ENCODE measurements at regions not wholly inside any gene's neighbourhood (a gene's known extent, or its start where the extent isn't known, plus 50 kb on each side); places are given as distances from the start of the nearest gene placed in this dataset.

DNA sequence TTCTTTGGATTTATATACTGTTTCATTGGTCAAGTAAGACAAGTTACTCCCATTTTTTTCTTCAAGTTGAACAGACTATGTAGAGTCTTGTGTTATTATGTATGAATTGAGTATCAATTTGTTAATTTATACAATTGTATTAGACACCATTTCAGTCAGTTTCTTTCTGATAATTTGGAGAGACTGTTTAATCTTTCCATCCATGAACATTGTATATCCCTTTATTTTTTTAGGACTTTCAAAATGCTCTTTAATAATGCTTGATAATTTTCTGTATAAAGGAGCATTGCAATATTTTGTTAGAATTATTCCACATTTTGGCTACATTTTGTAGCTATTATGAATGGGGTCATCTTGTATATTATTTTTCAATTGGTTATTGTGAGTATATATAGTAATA is 69.1 kb upstream of the PJA2 start:
- H3K27me3 ChIP-seq: no peaks in the 10 kb centered on the region
- no peaks in the 10 kb centered on the region for H3K36me3 ChIP-seq (replicated peaks; ENCODE audit: insufficient read depth, low read depth)
- H3K4me3 ChIP-seq: no peak overlapping the region
- H3K9me2 ChIP-seq (replicated peaks; ENCODE audit: insufficient read depth): no peaks in the 10 kb centered on the region
- H3K4me1 ChIP-seq (ENCODE audit: insufficient read depth): peaks cover 5% of the 10 kb centered on the region
- H4K20me1 ChIP-seq (ENCODE audit: insufficient read depth, poor library complexity, severe bottlenecking): no peaks in the 10 kb centered on the region
- H3K4me2 ChIP-seq: no peak overlapping the region
- DNase-seq (ENCODE audit: low spot score): no peak
- H3K79me2 ChIP-seq: no peaks in the 10 kb centered on the region
- no peak overlapping the region for H2AFZ ChIP-seq
- no peak overlapping the region for H3K27ac ChIP-seq
- TF ChIP-seq, protein P1, sequence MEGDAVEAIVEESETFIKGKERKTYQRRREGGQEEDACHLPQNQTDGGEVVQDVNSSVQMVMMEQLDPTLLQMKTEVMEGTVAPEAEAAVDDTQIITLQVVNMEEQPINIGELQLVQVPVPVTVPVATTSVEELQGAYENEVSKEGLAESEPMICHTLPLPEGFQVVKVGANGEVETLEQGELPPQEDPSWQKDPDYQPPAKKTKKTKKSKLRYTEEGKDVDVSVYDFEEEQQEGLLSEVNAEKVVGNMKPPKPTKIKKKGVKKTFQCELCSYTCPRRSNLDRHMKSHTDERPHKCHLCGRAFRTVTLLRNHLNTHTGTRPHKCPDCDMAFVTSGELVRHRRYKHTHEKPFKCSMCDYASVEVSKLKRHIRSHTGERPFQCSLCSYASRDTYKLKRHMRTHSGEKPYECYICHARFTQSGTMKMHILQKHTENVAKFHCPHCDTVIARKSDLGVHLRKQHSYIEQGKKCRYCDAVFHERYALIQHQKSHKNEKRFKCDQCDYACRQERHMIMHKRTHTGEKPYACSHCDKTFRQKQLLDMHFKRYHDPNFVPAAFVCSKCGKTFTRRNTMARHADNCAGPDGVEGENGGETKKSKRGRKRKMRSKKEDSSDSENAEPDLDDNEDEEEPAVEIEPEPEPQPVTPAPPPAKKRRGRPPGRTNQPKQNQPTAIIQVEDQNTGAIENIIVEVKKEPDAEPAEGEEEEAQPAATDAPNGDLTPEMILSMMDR (IDR thresholded peaks at IDR 0.05; ENCODE audit: poor library complexity): no peak
- no peak for TF ChIP-seq EZH2 (IDR thresholded peaks at IDR 0.05; ENCODE audit: borderline replicate concordance)
- TF ChIP-seq EZH2phosphoT487 (IDR thresholded peaks at IDR 0.05; ENCODE audit: low read depth, severe bottlenecking, unreplicated experiment): no peak
- no peaks in the 10 kb centered on the region for H3K9me3 ChIP-seq (ENCODE audit: low read depth)

DNA sequence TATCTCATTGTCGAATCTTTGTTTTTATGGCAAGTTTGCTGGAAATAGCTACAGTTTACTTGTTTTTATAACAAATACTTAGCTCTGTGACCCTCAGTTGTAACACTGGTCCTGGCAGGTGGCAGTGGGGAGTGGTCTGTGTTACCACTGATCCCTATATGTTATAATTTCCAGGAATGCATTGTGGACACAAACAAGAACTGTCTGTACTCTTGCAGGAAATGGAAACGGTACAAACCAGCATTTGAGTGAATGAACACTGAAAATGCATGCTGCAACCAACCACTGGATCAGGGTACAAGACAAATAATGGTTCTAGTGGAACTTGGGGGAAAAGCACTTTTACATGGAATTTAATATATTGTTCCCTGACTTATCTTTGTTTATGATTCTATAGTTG is 66.5 kb upstream of the PJA2 start:
- Histone ChIP-seq H3K4me1 (ENCODE audit: insufficient read depth) (no peaks in the 10 kb centered on the region), H3K4me3 (no peak overlapping the region), H3K9me3 (ENCODE audit: low read depth) (no peaks in the 10 kb centered on the region), H2AFZ (no peak overlapping the region), H3K9me2 (replicated peaks; ENCODE audit: insufficient read depth) (no peaks in the 10 kb centered on the region), H3K4me2 (no peak overlapping the region), H3K36me3 (replicated peaks; ENCODE audit: insufficient read depth, low read depth) (no peaks in the 10 kb centered on the region), H3K27me3 (no peaks in the 10 kb centered on the region), H3K79me2 (no peaks in the 10 kb centered on the region), H4K20me1 (ENCODE audit: insufficient read depth, poor library complexity, severe bottlenecking) (no peaks in the 10 kb centered on the region), H3K27ac (no peak overlapping the region)
- 87% methylated on average over 2 of the region's 2 CpGs for WGBS (ENCODE audit: low lambda C conversion rate, missing lambda C conversion rate)
- no peak for DNase-seq (ENCODE audit: low spot score)
- TF ChIP-seq, protein P1 (IDR thresholded peaks at IDR 0.05; ENCODE audit: poor library complexity): no peak
- TF ChIP-seq EZH2 (IDR thresholded peaks at IDR 0.05; ENCODE audit: borderline replicate concordance) (no peak), EZH2phosphoT487 (IDR thresholded peaks at IDR 0.05; ENCODE audit: low read depth, severe bottlenecking, unreplicated experiment) (no peak)

DNA sequence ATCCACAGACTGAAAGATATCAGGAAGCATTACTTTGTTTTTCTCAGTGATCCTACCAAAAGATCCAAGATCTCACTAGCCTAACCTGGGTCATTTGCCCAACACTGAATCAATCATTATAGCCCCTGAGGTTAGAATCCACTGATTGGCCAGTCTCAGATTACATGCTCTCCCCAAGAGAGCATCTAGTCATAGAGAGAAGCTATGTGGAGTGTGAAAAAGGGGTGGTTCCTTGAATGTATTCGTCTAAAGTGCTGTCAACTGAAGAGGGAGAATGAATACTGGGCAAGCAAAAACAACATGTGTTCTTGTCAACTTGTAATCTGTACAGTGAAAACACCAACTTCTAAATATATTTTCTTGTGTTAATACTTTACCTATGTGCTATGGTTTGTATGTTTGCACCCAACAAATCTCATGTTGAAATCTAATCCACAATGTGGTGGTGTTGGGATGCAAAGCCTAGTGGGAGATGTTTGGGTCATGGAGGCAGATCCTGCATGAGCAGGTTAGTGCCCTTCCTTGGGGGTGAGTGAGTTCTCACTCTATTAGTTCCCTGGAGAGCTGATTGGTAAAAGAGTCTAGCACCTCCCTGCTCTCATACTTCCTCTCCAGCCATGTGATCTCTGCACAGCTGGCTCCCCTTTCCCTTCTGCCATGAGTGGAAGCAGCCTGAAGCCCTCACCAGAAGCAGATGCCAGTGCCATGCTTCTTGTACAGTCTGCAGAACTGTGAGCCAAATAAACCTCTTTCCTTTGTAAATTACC is 60.3 kb upstream of the PJA2 start:
- Histone ChIP-seq H3K79me2 (no peaks in the 10 kb centered on the region), H3K36me3 (replicated peaks; ENCODE audit: insufficient read depth, low read depth) (no peaks in the 10 kb centered on the region), H3K9me2 (replicated peaks; ENCODE audit: insufficient read depth) (no peaks in the 10 kb centered on the region), H3K4me3 (no peak overlapping the region), H3K27me3 (no peaks in the 10 kb centered on the region), H4K20me1 (ENCODE audit: insufficient read depth, poor library complexity, severe bottlenecking) (no peaks in the 10 kb centered on the region), H3K4me2 (no peak overlapping the region), H3K9me3 (ENCODE audit: low read depth) (no peaks in the 10 kb centered on the region), H3K4me1 (ENCODE audit: insufficient read depth) (no peaks in the 10 kb centered on the region), H2AFZ (no peak overlapping the region), H3K27ac (no peak overlapping the region)
- TF ChIP-seq EZH2phosphoT487 (IDR thresholded peaks at IDR 0.05; ENCODE audit: low read depth, severe bottlenecking, unreplicated experiment): no peak
- DNase-seq (ENCODE audit: low spot score): no peak
- WGBS (ENCODE audit: low lambda C conversion rate, missing lambda C conversion rate): 84% methylated on average over 1 of the region's 1 CpG

DNA sequence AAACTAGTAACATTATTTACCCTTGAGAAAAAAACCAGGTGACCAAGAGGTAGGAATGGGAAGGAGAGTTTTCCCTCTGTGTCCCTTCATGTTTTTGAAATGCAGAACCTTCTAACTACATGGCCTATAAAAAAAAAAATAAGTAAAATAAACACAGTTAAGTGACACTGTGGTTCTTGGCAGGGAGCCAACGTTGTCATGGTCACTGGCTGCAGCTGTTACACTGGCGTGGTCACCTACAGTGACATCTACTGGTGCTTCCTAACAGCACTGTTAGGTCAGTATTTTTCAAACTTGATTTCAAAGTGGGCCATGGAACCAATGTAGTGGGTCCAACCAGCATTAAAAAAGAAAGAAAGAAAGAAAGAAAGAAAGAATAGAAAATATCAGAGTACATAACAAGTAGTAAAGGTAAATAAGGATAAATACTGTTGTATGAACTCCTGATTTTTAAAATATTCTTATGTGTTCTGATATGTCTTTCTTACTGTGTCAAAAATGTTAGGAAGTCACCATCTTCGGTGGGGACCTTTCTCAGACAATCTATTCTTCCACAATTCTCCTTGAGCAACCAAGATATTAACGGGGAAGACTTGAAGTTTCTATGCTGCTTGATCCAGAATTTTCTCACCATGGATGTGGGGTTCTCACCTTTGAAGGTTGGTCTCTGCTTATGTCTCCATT is 59.1 kb upstream of the PJA2 start:
- Histone ChIP-seq H3K27ac (no peak overlapping the region), H3K36me3 (replicated peaks; ENCODE audit: insufficient read depth, low read depth) (no peaks in the 10 kb centered on the region), H3K4me3 (no peak overlapping the region), H3K9me3 (ENCODE audit: low read depth) (no peaks in the 10 kb centered on the region), H3K4me1 (ENCODE audit: insufficient read depth) (no peaks in the 10 kb centered on the region), H4K20me1 (ENCODE audit: insufficient read depth, poor library complexity, severe bottlenecking) (no peaks in the 10 kb centered on the region), H3K4me2 (no peak overlapping the region), H3K79me2 (no peaks in the 10 kb centered on the region), H3K27me3 (no peaks in the 10 kb centered on the region), H2AFZ (no peak overlapping the region), H3K9me2 (replicated peaks; ENCODE audit: insufficient read depth) (no peaks in the 10 kb centered on the region)
- TF ChIP-seq EZH2phosphoT487 (IDR thresholded peaks at IDR 0.05; ENCODE audit: low read depth, severe bottlenecking, unreplicated experiment): no peak
- TF ChIP-seq, protein P1 (IDR thresholded peaks at IDR 0.05; ENCODE audit: poor library complexity): peak; percentile 83
- DNase-seq (ENCODE audit: low spot score): peak; percentile 97
- 38% methylated on average over 4 of the region's 4 CpGs for WGBS (ENCODE audit: low lambda C conversion rate, missing lambda C conversion rate)

Measured in hepatocyte (in vitro differentiated cells).